HEK293 (cell line): ENCODE measurements at regions not wholly inside any gene's neighbourhood (a gene's known extent, or its start where the extent isn't known, plus 50 kb on each side); places are given as distances from the start of the nearest gene placed in this dataset.

Source experiments
- CTCF ChIA-PET: fragments of 350-600 bp; formaldehyde crosslinking; extraction: SDS; loops from one replicate; lab custom pipeline; 2021; ENCODE audit warnings: antibody characterized with exemption; lab: Yijun Ruan, JAX
- POLR2A ChIA-PET: fragments of 300-600 bp; formaldehyde crosslinking; extraction: SDS; loops from one replicate; lab custom pipeline; 2020; ENCODE audit warnings: antibody characterized with exemption, inconsistent platforms; lab: Yijun Ruan, JAX
- H3K27ac ChIP-seq: fragments of 200-500 bp; sonication (Bioruptor generic); 2 replicates; pipeline ENCODE4 v1.5.1; 2014; ENCODE audit warnings: low read depth, low read length, control low read depth, inconsistent platforms; ENCODE audit errors: extremely low read depth
- H3K36me3 ChIP-seq, 2 experiments: fragments of 200-500 bp in 1 of 2; sonication (Bioruptor generic) in 1 of 2; 1 replicate in 1 of 2; 2 replicates in 1 of 2; pipeline ENCODE4 v1.5.1; 2014 to 2017; ENCODE audit warnings: inconsistent platforms in 2 of 2, low read length in 2 of 2; ENCODE audit not compliant: control insufficient read depth in 2 of 2, insufficient read depth in 1 of 2
- H3K4me1 ChIP-seq: fragments of 200-500 bp; sonication (Bioruptor generic); 2 replicates; pipeline ENCODE4 v1.5.1; 2014; ENCODE audit warnings: mild to moderate bottlenecking, low read length, inconsistent platforms; ENCODE audit not compliant: control insufficient read depth, insufficient read depth
- H3K4me3 ChIP-seq: 2 replicates; pipeline ENCODE4 v1.5.1; 2011; ENCODE audit warnings: low read depth, mild to moderate bottlenecking, control low read depth, low read length, moderate library complexity
- H3K9me3 ChIP-seq: fragments of 200-500 bp; sonication (Bioruptor generic); 2 replicates; pipeline ENCODE4 v1.5.1; 2014; ENCODE audit warnings: low read depth, low read length, inconsistent platforms; ENCODE audit not compliant: control insufficient read depth, insufficient read depth
- GFI1B ChIP-seq: fragments of 450-650 bp; formaldehyde crosslinking; IDR thresholded peaks from 2 replicates; pipeline ENCODE4 v1.5.1; 2016; ENCODE audit warnings: missing biosample characterization, missing genetic modification characterization
- KLF16 ChIP-seq: fragments of 450-650 bp; formaldehyde crosslinking; IDR thresholded peaks from 2 replicates; pipeline ENCODE4 v1.5.1; 2017; ENCODE audit warnings: missing biosample characterization, missing genetic modification characterization
- KLF9 ChIP-seq: fragments of 450-650 bp; formaldehyde crosslinking; IDR thresholded peaks from 2 replicates; pipeline ENCODE4 v1.5.1; 2016; ENCODE audit warnings: missing biosample characterization, missing genetic modification characterization, low read depth
- PRDM1 ChIP-seq: fragments of 450-650 bp; formaldehyde crosslinking; IDR thresholded peaks from 2 replicates; pipeline ENCODE4; 2016; ENCODE audit warnings: missing biosample characterization, missing genetic modification characterization
- SP2 ChIP-seq: fragments of 450-650 bp; formaldehyde crosslinking; IDR thresholded peaks from 2 replicates; pipeline ENCODE4 v1.5.1; 2016; ENCODE audit warnings: missing biosample characterization, missing genetic modification characterization
- ZEB2 ChIP-seq: fragments of 450-650 bp; formaldehyde crosslinking; IDR thresholded peaks from 2 replicates; pipeline ENCODE4 v1.5.1; 2016; ENCODE audit warnings: missing biosample characterization, missing genetic modification characterization
- ZNF10 ChIP-seq: fragments of 450-650 bp; formaldehyde crosslinking; IDR thresholded peaks from 2 replicates; pipeline ENCODE4 v1.5.1; 2017; ENCODE audit warnings: missing biosample characterization, missing genetic modification characterization
- ZNF114 ChIP-seq: fragments of 450-650 bp; formaldehyde crosslinking; IDR thresholded peaks from 2 replicates; pipeline ENCODE4 v1.5.0; 2017; ENCODE audit warnings: missing biosample characterization, missing genetic modification characterization
- ZNF169 ChIP-seq: fragments of 450-650 bp; formaldehyde crosslinking; IDR thresholded peaks from 2 replicates; pipeline ENCODE4 v1.5.1; 2016; ENCODE audit warnings: missing biosample characterization, missing genetic modification characterization
- ZNF174 ChIP-seq: fragments of 450-650 bp; formaldehyde crosslinking; IDR thresholded peaks from 2 replicates; pipeline ENCODE4 v1.5.0; 2017; ENCODE audit warnings: missing biosample characterization, mild to moderate bottlenecking, missing genetic modification characterization
- ZNF248 ChIP-seq: fragments of 450-650 bp; formaldehyde crosslinking; IDR thresholded peaks from 2 replicates; pipeline ENCODE4 v1.5.1; 2017; ENCODE audit warnings: missing biosample characterization, missing genetic modification characterization
- ZNF354C ChIP-seq: fragments of 450-650 bp; formaldehyde crosslinking; IDR thresholded peaks from 2 replicates; pipeline ENCODE4 v1.5.1; 2016; ENCODE audit warnings: missing biosample characterization, missing genetic modification characterization, low read depth, borderline replicate concordance
- ZNF433 ChIP-seq: fragments of 450-650 bp; formaldehyde crosslinking; IDR thresholded peaks from 2 replicates; pipeline ENCODE4 v1.5.1; 2016; ENCODE audit warnings: missing biosample characterization, missing genetic modification characterization, low read depth
- ZNF473 ChIP-seq: fragments of 450-650 bp; formaldehyde crosslinking; IDR thresholded peaks from 2 replicates; pipeline ENCODE4 v1.5.1; 2017; ENCODE audit warnings: missing biosample characterization, missing genetic modification characterization
- ZNF488 ChIP-seq: fragments of 450-650 bp; formaldehyde crosslinking; IDR thresholded peaks from 2 replicates; pipeline ENCODE4 v1.5.1; 2016; ENCODE audit warnings: missing biosample characterization, missing genetic modification characterization
- ZNF514 ChIP-seq: fragments of 450-650 bp; formaldehyde crosslinking; IDR thresholded peaks from 2 replicates; pipeline ENCODE4 v1.5.1; 2016; ENCODE audit warnings: missing biosample characterization, missing genetic modification characterization
- ZNF521 ChIP-seq: fragments of 450-650 bp; formaldehyde crosslinking; IDR thresholded peaks from 2 replicates; pipeline ENCODE4 v1.5.1; 2017; ENCODE audit warnings: missing biosample characterization, mild to moderate bottlenecking, missing genetic modification characterization
- ZNF548 ChIP-seq: fragments of 450-650 bp; formaldehyde crosslinking; IDR thresholded peaks from 2 replicates; pipeline ENCODE4 v1.5.1; 2016; ENCODE audit warnings: missing biosample characterization, missing genetic modification characterization
- ZNF558 ChIP-seq: fragments of 450-650 bp; formaldehyde crosslinking; IDR thresholded peaks from 2 replicates; pipeline ENCODE4 v1.5.1; 2016; ENCODE audit warnings: missing biosample characterization, missing genetic modification characterization
- ZNF571 ChIP-seq: fragments of 450-650 bp; formaldehyde crosslinking; IDR thresholded peaks from 2 replicates; pipeline ENCODE4 v1.5.0; 2017; ENCODE audit warnings: missing biosample characterization, missing genetic modification characterization
- ZNF626 ChIP-seq: fragments of 450-650 bp; sonication (Bioruptor Pico); formaldehyde crosslinking; IDR thresholded peaks from 2 replicates; pipeline ENCODE4 v1.5.1; 2018; ENCODE audit warnings: missing biosample characterization, missing genetic modification characterization, inconsistent platforms
- ZNF629 ChIP-seq: fragments of 450-650 bp; formaldehyde crosslinking; IDR thresholded peaks from 2 replicates; pipeline ENCODE4 v1.5.1; 2017; ENCODE audit warnings: missing biosample characterization, missing genetic modification characterization
- ZNF843 ChIP-seq: fragments of 450-650 bp; formaldehyde crosslinking; IDR thresholded peaks from 2 replicates; pipeline ENCODE4 v1.5.1; 2016; ENCODE audit warnings: missing biosample characterization, missing genetic modification characterization
- ZSCAN16 ChIP-seq: fragments of 450-650 bp; formaldehyde crosslinking; IDR thresholded peaks from 2 replicates; pipeline ENCODE4 v1.5.1; 2016; ENCODE audit warnings: missing biosample characterization, missing genetic modification characterization
- TF ChIP-seq, protein P1 (sequence below): fragments of 450-650 bp; formaldehyde crosslinking; IDR thresholded peaks from 2 replicates; pipeline ENCODE4 v1.5.1; 2017; ENCODE audit warnings: missing biosample characterization, missing genetic modification characterization
- TF ChIP-seq, protein P2 (sequence below): fragments of 450-650 bp; formaldehyde crosslinking; IDR thresholded peaks from 2 replicates; pipeline ENCODE4 v1.5.1; 2016; ENCODE audit warnings: missing biosample characterization, missing genetic modification characterization, borderline replicate concordance
- TF ChIP-seq, protein P3 (sequence below): fragments of 450-650 bp; formaldehyde crosslinking; IDR thresholded peaks from 2 replicates; pipeline ENCODE4 v1.5.1; 2017; ENCODE audit warnings: missing biosample characterization, mild to moderate bottlenecking, missing genetic modification characterization, moderate library complexity

DNA sequence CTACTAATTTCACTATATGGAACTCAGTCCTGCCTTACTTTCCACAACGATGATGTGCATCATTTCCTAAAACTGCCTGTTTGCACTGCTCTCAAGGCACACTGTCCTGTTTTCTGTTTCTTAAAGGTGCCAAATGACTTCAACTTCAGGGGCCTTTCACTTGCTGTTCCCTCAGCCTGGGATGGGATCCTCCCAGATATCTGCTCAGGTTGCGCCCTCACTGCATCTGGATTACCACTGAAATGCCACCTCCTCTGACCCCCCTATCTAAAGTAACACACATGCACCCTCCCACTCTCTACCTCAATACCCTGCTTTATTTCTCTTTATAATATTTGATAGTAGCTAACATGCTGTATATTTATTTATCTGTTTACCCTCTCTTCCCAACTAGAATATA lies 123.8 kb upstream of the CMC1 start:
- Histone ChIP-seq H3K9me3 (no peaks in the 10 kb centered on the region), H3K4me1 (no peaks in the 10 kb centered on the region), H3K27ac (no peak overlapping the region), H3K36me3 (no peaks in the 10 kb centered on the region), H3K4me3 (no peak overlapping the region)
- TF ChIP-seq, protein P1, sequence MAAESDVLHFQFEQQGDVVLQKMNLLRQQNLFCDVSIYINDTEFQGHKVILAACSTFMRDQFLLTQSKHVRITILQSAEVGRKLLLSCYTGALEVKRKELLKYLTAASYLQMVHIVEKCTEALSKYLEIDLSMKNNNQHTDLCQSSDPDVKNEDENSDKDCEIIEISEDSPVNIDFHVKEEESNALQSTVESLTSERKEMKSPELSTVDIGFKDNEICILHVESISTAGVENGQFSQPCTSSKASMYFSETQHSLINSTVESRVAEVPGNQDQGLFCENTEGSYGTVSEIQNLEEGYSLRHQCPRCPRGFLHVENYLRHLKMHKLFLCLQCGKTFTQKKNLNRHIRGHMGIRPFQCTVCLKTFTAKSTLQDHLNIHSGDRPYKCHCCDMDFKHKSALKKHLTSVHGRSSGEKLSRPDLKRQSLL (tag by site-specific recombination), result no peak
- TF ChIP-seq PRDM1 (tag by site-specific recombination) (no peak), GFI1B (tag by site-specific recombination) (no peak), ZNF514 (tag by site-specific recombination) (no peak), ZEB2 (tag by site-specific recombination) (no peak), ZNF169 (tag by site-specific recombination) (no peak), ZNF629 (no peak), ZNF473 (no peak), ZNF558 (no peak)
- TF ChIP-seq, protein P2, sequence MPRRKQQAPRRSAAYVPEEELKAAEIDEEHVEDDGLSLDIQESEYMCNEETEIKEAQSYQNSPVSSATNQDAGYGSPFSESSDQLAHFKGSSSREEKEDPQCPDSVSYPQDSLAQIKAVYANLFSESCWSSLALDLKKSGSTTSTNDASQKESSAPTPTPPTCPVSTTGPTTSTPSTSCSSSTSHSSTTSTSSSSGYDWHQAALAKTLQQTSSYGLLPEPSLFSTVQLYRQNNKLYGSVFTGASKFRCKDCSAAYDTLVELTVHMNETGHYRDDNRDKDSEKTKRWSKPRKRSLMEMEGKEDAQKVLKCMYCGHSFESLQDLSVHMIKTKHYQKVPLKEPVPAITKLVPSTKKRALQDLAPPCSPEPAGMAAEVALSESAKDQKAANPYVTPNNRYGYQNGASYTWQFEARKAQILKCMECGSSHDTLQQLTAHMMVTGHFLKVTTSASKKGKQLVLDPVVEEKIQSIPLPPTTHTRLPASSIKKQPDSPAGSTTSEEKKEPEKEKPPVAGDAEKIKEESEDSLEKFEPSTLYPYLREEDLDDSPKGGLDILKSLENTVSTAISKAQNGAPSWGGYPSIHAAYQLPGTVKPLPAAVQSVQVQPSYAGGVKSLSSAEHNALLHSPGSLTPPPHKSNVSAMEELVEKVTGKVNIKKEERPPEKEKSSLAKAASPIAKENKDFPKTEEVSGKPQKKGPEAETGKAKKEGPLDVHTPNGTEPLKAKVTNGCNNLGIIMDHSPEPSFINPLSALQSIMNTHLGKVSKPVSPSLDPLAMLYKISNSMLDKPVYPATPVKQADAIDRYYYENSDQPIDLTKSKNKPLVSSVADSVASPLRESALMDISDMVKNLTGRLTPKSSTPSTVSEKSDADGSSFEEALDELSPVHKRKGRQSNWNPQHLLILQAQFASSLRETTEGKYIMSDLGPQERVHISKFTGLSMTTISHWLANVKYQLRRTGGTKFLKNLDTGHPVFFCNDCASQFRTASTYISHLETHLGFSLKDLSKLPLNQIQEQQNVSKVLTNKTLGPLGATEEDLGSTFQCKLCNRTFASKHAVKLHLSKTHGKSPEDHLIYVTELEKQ, result no peak
- ChIA-PET CTCF (no interaction called here), POLR2A (no interaction called here)

- Histone ChIP-seq H3K27ac (no peak overlapping the region), H3K9me3 (no peaks in the 10 kb centered on the region), H3K4me1 (no peaks in the 10 kb centered on the region)
- CTCF ChIA-PET, result no interaction called here
- TF ChIP-seq ZNF514 (tag by site-specific recombination) (no peak), SP2 (tag by site-specific recombination) (no peak), ZNF354C (no peak), KLF16 (tag by site-specific recombination) (no peak), ZNF488 (tag by site-specific recombination) (no peak), ZNF626 (tag by site-specific recombination) (no peak)
- TF ChIP-seq, all 188 proteins: peak for 0
- Histone ChIP-seq H3K4me3 (no peak overlapping the region), H3K36me3 (no peaks in the 10 kb centered on the region)
- POLR2A ChIA-PET, result no interaction called here
These were observed 123.3 kb upstream of the CMC1 start for GRCh38 chr3:28118087-28118486.

DNA sequence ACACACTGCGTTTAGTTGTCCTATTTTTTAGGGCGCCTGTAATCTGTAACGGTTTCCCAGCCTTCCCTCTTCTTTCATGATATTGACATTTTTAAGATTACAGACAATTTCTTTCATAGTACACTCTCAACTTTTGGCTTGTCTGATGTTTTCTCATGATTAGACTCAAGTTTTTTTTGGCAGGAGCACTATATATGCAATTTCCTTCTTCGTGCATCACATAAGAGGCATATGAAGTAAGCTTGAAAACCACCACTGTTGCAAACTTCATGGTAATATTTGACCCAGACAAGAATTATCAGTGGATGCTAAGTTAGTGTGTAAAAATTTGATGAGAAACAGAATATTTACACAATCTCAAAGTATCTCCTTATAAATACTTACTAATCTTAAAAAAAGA lies 119.2 kb upstream of the CMC1 start:
- no peak for TF ChIP-seq ZNF433
- TF ChIP-seq ZNF571, result no peak
- TF ChIP-seq ZNF521 (tag by site-specific recombination), result no peak
- no peak for TF ChIP-seq ZNF843 (tag by site-specific recombination)
- TF ChIP-seq ZNF174, result no peak
- TF ChIP-seq ZNF114 (tag by site-specific recombination), result no peak
- TF ChIP-seq ZNF548, result no peak
- no peak for TF ChIP-seq ZNF248 (tag by site-specific recombination)
- no peak for TF ChIP-seq KLF9
- no peak for TF ChIP-seq ZNF10
- TF ChIP-seq, protein P3, sequence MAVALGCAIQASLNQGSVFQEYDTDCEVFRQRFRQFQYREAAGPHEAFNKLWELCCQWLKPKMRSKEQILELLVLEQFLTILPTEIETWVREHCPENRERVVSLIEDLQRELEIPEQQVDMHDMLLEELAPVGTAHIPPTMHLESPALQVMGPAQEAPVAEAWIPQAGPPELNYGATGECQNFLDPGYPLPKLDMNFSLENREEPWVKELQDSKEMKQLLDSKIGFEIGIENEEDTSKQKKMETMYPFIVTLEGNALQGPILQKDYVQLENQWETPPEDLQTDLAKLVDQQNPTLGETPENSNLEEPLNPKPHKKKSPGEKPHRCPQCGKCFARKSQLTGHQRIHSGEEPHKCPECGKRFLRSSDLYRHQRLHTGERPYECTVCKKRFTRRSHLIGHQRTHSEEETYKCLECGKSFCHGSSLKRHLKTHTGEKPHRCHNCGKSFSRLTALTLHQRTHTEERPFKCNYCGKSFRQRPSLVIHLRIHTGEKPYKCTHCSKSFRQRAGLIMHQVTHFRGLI (tag by site-specific recombination), result no peak
- no peak for TF ChIP-seq ZSCAN16 (tag by site-specific recombination)
- ChIA-PET CTCF (no interaction called here), POLR2A (no interaction called here)
- Histone ChIP-seq H3K4me3 (no peak overlapping the region), H3K4me1 (no peaks in the 10 kb centered on the region), H3K27ac (no peak overlapping the region), H3K36me3 (no peaks in the 10 kb centered on the region), H3K9me3 (no peaks in the 10 kb centered on the region)
